NCI-H128 (cell line): ENCODE measurements at regions not wholly inside any gene's neighbourhood (a gene's known extent, or its start where the extent isn't known, plus 50 kb on each side); places are given as distances from the start of the nearest gene placed in this dataset.

Experiments
- DNase-seq: peaks from one replicate; lab custom pipeline; 2025; ENCODE audit not compliant: unreplicated experiment; lab: John Stamatoyannopoulos, UW

- DNase-seq, result no peak
Measured at GRCh38 chr4:56099378-56099786, 150.6 kb downstream of the CEP135 start.

- DNase-seq, result no peak
Measured at GRCh38 chr4:56093576-56093975, 144.8 kb downstream of the CEP135 start.

GRCh38 chr4:56092540-56092939 is 143.8 kb downstream of the CEP135 start:
- no peak for DNase-seq

- no peak for DNase-seq
Measured at GRCh38 chr4:56086561-56086960, 137.8 kb downstream of the CEP135 start.

GRCh38 chr4:56086073-56086541 is 137.4 kb downstream of the CEP135 start:
- DNase-seq, result peak; percentile 12

GRCh38 chr4:56085275-56085674 is 136.5 kb downstream of the CEP135 start:
- DNase-seq, result no peak

GRCh38 chr4:56084851-56085250 is 136.1 kb downstream of the CEP135 start:
- DNase-seq, result no peak
